Activated naive CD4-positive, alpha-beta T cell treated with anti-CD3 and anti-CD28 coated beads for 36 hours (primary cell): ENCODE measurements at regions not wholly inside any gene's neighbourhood (a gene's known extent, or its start where the extent isn't known, plus 50 kb on each side); places are given as distances from the start of the nearest gene placed in this dataset.

ENCODE experiments used
- CTCF ChIA-PET: fragments of 350-600 bp; sonication (Branson Sonifier 250); formaldehyde crosslinking; loops from one replicate; lab custom pipeline; 2021; ENCODE audit warnings: antibody characterized with exemption; lab: Charles Lee
- DNase-seq: peaks from one replicate; pipeline ENCODE4 v3.0.0-alpha.2; 2020
- H3K27ac Mint-ChIP-seq: one replicate; pipeline ENCODE4 v1.8.0; 2021; ENCODE audit warnings: mild to moderate bottlenecking, mixed read lengths
- H3K27me3 Mint-ChIP-seq: one replicate; pipeline ENCODE4 v1.8.0; 2021; ENCODE audit warnings: low read depth, mixed read lengths
- H3K36me3 Mint-ChIP-seq: one replicate; pipeline ENCODE4 v1.8.0; 2021; ENCODE audit warnings: low read depth, mixed read lengths
- H3K4me1 Mint-ChIP-seq: one replicate; pipeline ENCODE4 v1.8.0; 2021; ENCODE audit warnings: low read depth, mixed read lengths
- H3K4me3 Mint-ChIP-seq: one replicate; pipeline ENCODE4 v1.8.0; 2021; ENCODE audit warnings: mild to moderate bottlenecking, moderate library complexity, mixed read lengths
- H3K9me3 Mint-ChIP-seq: one replicate; pipeline ENCODE4 v1.8.0; 2021; ENCODE audit warnings: mixed read lengths
- intact Hi-C: fragments of 100-400 bp; cut with micrococcal nuclease; formaldehyde crosslinking; loops from one replicate; pipeline ENCODE4 v1.15.1; 2023

GRCh38 chr12:114760151-114760877 is 76.3 kb upstream of the TBX3 start:
- Mint-ChIP-seq H3K9me3 (no peaks in the 10 kb centered on the region), H3K4me3 (no peak overlapping the region), H3K27me3 (peaks cover 11% of the 10 kb centered on the region), H3K27ac (no peak overlapping the region), H3K36me3 (no peaks in the 10 kb centered on the region), H3K4me1 (no peaks in the 10 kb centered on the region)
- intact Hi-C loops: no loop called here
- CTCF ChIA-PET: no interaction called here
- DNase-seq: no peak

- Mint-ChIP-seq H3K36me3 (no peaks in the 10 kb centered on the region), H3K9me3 (no peaks in the 10 kb centered on the region), H3K4me1 (no peaks in the 10 kb centered on the region), H3K4me3 (no peak overlapping the region), H3K27me3 (peaks cover 10% of the 10 kb centered on the region), H3K27ac (no peak overlapping the region)
- CTCF ChIA-PET: no interaction called here
- no peak for DNase-seq
- intact Hi-C loops: no loop called here
Measured at GRCh38 chr12:114759635-114760034, 75.7 kb upstream of the TBX3 start.

DNA sequence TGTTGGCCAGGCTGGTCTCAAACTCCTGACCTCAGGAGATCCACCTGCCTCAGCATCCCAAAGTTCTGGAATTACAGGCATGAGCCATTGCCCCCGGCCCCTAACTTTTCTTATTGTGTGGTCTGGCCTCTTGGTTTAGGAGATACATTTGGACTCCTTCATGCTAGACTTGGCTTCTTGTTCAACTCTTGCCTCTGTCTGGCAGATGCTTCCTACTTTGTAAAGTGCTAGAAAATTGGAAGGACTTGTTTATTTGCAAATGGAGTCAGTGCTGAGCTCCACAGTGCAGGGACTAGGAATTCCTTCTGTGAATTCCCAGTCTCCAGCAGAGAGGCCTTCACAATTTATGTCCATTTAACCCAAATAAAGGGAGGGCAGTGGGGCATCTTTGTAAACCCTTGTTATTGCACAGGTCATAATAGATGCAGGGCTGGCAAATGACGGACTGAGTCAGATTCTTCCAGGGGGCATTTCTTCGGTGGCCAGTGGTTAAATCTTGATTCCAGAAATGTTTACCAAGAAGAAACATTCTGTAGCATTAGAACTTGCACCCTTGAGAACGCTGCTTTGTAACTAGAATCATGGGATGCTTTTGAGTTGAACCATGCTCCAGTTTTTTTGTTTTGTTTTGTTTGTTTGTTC is 73.8 kb upstream of the TBX3 start:
- no peak overlapping the region for H3K4me3 Mint-ChIP-seq
- peaks cover 6% of the 10 kb centered on the region for H3K27me3 Mint-ChIP-seq
- no peak overlapping the region for H3K27ac Mint-ChIP-seq
- CTCF ChIA-PET: interaction anchor here (0.7 kb wide), 1 partner anchor 27 kb away, joined by 3 read pairs; no protein-coding TSS in a partner anchor
- no peaks in the 10 kb centered on the region for H3K9me3 Mint-ChIP-seq
- no peaks in the 10 kb centered on the region for H3K36me3 Mint-ChIP-seq
- no peaks in the 10 kb centered on the region for H3K4me1 Mint-ChIP-seq
- DNase-seq: no peak
- intact Hi-C loops: no loop called here

GRCh38 chr12:114752217-114752616 is 68.2 kb upstream of the TBX3 start:
- H3K4me3 Mint-ChIP-seq: no peak overlapping the region
- H3K4me1 Mint-ChIP-seq: no peaks in the 10 kb centered on the region
- no peaks in the 10 kb centered on the region for H3K27me3 Mint-ChIP-seq
- H3K27ac Mint-ChIP-seq: no peak overlapping the region
- intact Hi-C loops: no loop called here
- CTCF ChIA-PET: no interaction called here
- H3K36me3 Mint-ChIP-seq: no peaks in the 10 kb centered on the region
- peaks cover 3% of the 10 kb centered on the region for H3K9me3 Mint-ChIP-seq
- DNase-seq: no peak

GRCh38 chr12:114751712-114752111 is 67.7 kb upstream of the TBX3 start:
- H3K27ac Mint-ChIP-seq: no peak overlapping the region

DNA sequence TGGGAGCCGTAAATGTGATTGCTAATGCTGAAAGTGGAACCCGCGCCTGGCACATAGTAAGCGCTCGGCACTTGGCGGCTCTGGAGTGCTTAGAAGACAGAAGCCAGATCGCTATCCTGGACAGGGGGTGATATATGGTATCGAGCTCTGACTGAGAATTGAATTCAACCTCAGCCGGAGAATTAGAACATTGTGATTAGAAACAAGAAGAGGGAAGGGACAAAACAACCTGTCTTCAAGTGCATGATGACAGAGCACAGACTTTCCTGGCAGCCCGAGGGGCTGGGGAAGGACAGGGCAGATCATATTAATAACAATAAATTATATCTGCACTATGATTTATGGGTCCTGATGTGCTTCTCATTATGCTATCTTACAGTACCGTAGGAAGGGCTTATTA is 66.9 kb upstream of the TBX3 start:
- intact Hi-C loops: no loop called here
- Mint-ChIP-seq H3K9me3 (peaks cover 3% of the 10 kb centered on the region), H3K27ac (no peak overlapping the region), H3K4me3 (no peak overlapping the region), H3K27me3 (no peaks in the 10 kb centered on the region), H3K36me3 (no peaks in the 10 kb centered on the region), H3K4me1 (no peaks in the 10 kb centered on the region)
- no peak for DNase-seq
- CTCF ChIA-PET: no interaction called here

More at GRCh38 chr12:114751712-114752111, 67.7 kb upstream of the TBX3 start:
- CTCF ChIA-PET: no interaction called here
- Mint-ChIP-seq H3K36me3 (no peaks in the 10 kb centered on the region), H3K4me3 (no peak overlapping the region), H3K27me3 (no peaks in the 10 kb centered on the region), H3K4me1 (no peaks in the 10 kb centered on the region), H3K9me3 (peaks cover 3% of the 10 kb centered on the region)
- intact Hi-C loops: no loop called here
- DNase-seq: no peak

- CTCF ChIA-PET: no interaction called here
- peaks cover 3% of the 10 kb centered on the region for H3K9me3 Mint-ChIP-seq
- no peaks in the 10 kb centered on the region for H3K36me3 Mint-ChIP-seq
- intact Hi-C loops: no loop called here
- no peaks in the 10 kb centered on the region for H3K27me3 Mint-ChIP-seq
- no peaks in the 10 kb centered on the region for H3K4me1 Mint-ChIP-seq
- no peak overlapping the region for H3K27ac Mint-ChIP-seq
- no peak for DNase-seq
- H3K4me3 Mint-ChIP-seq: no peak overlapping the region
Measured at GRCh38 chr12:114749065-114749464, 65.1 kb upstream of the TBX3 start.

- CTCF ChIA-PET: interaction anchor here (0.6 to 0.7 kb wide), 2 partner anchors 380 to 1951 kb away, joined by 3 to 4 read pairs; no protein-coding TSS in a partner anchor
Measured at GRCh38 chr12:114747012-114747858, 63.3 kb upstream of the TBX3 start.

GRCh38 chr12:114746297-114747011 is 62.5 kb upstream of the TBX3 start:
- H3K9me3 Mint-ChIP-seq: peaks cover 3% of the 10 kb centered on the region
- no peak overlapping the region for H3K27ac Mint-ChIP-seq
- CTCF ChIA-PET: interaction anchor here (0.6 kb wide), 1 partner anchor 1952 kb away, joined by 4 read pairs; no protein-coding TSS in a partner anchor
- no peaks in the 10 kb centered on the region for H3K4me1 Mint-ChIP-seq
- DNase-seq: no peak
- intact Hi-C loops: no loop called here
- H3K4me3 Mint-ChIP-seq: no peak overlapping the region
- peaks cover 3% of the 10 kb centered on the region for H3K27me3 Mint-ChIP-seq
- H3K36me3 Mint-ChIP-seq: no peaks in the 10 kb centered on the region

More at GRCh38 chr12:114747012-114747858, 63.3 kb upstream of the TBX3 start:
- Mint-ChIP-seq H3K36me3 (no peaks in the 10 kb centered on the region), H3K27me3 (peaks cover 3% of the 10 kb centered on the region), H3K4me1 (no peaks in the 10 kb centered on the region), H3K4me3 (no peak overlapping the region), H3K27ac (no peak overlapping the region), H3K9me3 (peaks cover 3% of the 10 kb centered on the region)
- intact Hi-C loops: no loop called here
- no peak for DNase-seq

GRCh38 chr12:114744691-114745090 is 60.7 kb upstream of the TBX3 start:
- no peak overlapping the region for H3K4me3 Mint-ChIP-seq
- peaks cover 3% of the 10 kb centered on the region for H3K27me3 Mint-ChIP-seq
- CTCF ChIA-PET: no interaction called here
- no peaks in the 10 kb centered on the region for H3K36me3 Mint-ChIP-seq
- H3K9me3 Mint-ChIP-seq: peaks cover 3% of the 10 kb centered on the region
- no peak for DNase-seq
- intact Hi-C loops: no loop called here
- no peaks in the 10 kb centered on the region for H3K4me1 Mint-ChIP-seq
- no peak overlapping the region for H3K27ac Mint-ChIP-seq

GRCh38 chr12:114744285-114744684 is 60.3 kb upstream of the TBX3 start:
- intact Hi-C loops: no loop called here
- Mint-ChIP-seq H3K4me1 (no peaks in the 10 kb centered on the region), H3K36me3 (no peaks in the 10 kb centered on the region), H3K27me3 (peaks cover 3% of the 10 kb centered on the region), H3K27ac (no peak overlapping the region), H3K9me3 (no peaks in the 10 kb centered on the region), H3K4me3 (no peak overlapping the region)
- CTCF ChIA-PET: interaction anchor here (0.6 kb wide), 1 partner anchor 82 kb away, joined by 3 read pairs; no protein-coding TSS in a partner anchor
- DNase-seq: no peak

DNA sequence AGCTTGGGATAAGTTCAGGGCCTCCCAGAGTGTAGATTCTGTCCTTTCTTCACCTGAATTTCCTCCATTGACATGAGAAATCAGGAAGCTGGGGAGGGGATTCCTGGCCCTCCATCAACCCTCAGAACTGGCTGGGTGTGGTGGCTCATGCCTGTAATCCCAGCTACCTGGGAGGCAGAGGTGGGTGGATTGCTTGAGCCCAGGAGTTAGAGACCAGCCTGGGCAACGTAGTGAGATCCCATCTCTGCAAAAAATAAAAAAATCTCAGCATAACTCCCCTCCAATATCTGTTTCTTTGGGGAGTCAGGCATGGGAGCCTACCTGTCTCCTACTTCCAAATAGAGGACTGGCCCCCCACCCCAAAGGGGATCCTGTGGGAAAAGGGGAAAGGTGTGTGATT is 59.8 kb upstream of the TBX3 start:
- no peaks in the 10 kb centered on the region for H3K36me3 Mint-ChIP-seq
- H3K4me3 Mint-ChIP-seq: no peak overlapping the region
- CTCF ChIA-PET: interaction anchor here (0.6 kb wide), 1 partner anchor 82 kb away, joined by 3 read pairs; no protein-coding TSS in a partner anchor

More for the DNA sequence above, 59.8 kb upstream of the TBX3 start:
- intact Hi-C loops: no loop called here
- Mint-ChIP-seq H3K9me3 (no peaks in the 10 kb centered on the region), H3K4me1 (no peaks in the 10 kb centered on the region), H3K27me3 (peaks cover 5% of the 10 kb centered on the region), H3K27ac (no peak overlapping the region)
- DNase-seq: no peak
